ENCODE measurements at regions not wholly inside any gene's neighbourhood (a gene's known extent, or its start where the extent isn't known, plus 50 kb on each side); places are given as distances from the start of the nearest gene placed in this dataset.

DNA sequence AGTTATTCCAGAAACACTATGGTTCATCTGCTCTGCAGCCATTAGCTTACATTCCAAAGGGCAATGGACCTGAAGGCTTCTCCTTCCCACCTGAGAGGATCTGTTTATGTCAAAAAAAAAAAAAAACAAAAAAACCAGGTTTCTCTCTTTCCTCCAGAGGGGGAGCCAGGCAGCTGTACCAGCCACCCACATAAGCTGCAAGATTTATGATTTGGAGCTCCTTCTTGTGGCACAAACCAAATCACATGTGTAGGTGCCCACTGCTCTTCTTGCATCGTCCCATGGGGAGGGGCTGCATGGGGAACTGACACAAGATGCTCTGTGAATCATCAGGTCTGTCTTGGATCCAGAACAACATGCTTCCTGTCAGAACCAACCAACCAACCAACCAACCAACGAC, 231.6 kb upstream of the IGFBP3 start:
- TF ChIP-seq, protein P1, sequence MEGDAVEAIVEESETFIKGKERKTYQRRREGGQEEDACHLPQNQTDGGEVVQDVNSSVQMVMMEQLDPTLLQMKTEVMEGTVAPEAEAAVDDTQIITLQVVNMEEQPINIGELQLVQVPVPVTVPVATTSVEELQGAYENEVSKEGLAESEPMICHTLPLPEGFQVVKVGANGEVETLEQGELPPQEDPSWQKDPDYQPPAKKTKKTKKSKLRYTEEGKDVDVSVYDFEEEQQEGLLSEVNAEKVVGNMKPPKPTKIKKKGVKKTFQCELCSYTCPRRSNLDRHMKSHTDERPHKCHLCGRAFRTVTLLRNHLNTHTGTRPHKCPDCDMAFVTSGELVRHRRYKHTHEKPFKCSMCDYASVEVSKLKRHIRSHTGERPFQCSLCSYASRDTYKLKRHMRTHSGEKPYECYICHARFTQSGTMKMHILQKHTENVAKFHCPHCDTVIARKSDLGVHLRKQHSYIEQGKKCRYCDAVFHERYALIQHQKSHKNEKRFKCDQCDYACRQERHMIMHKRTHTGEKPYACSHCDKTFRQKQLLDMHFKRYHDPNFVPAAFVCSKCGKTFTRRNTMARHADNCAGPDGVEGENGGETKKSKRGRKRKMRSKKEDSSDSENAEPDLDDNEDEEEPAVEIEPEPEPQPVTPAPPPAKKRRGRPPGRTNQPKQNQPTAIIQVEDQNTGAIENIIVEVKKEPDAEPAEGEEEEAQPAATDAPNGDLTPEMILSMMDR (conservative IDR thresholded peaks at IDR 0.05; ENCODE audit: low read length) = no peak
- TF ChIP-seq EZH2phosphoT487 (IDR thresholded peaks at IDR 0.05; ENCODE audit: borderline replicate concordance) = no peak
